ENCODE measurements at regions not wholly inside any gene's neighbourhood (a gene's known extent, or its start where the extent isn't known, plus 50 kb on each side); places are given as distances from the start of the nearest gene placed in this dataset.

DNA sequence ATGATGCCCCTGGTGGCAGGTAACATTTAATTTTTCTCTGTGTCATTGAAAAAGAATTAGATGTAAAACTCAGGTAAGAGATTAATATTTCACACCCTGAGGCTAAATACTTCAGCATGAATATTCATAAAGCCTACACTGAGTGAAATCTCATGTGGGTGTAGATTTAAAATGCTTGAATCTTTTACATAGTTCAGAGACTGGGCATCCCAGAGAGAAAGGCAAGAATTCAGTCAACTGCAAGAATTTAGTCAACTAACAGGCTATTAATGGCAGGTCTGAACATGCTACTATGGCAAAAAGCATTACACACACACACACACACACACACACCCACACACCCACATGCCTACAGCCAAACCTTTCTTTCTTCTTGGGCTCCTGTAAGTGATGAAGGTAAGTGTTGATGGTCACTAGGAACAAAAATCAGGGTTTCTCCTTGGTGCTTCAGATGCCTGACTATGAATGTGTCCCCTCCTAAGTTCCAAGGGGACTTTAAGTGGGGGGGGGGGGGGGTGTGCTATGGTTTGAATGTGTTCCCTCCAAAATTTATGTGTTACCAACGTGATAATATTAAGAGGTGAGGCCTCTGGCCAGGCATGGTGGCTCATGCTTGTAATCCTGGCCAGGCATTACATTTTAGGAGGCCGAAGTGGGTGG, 63.7 kb upstream of the PSMD7 start:
- H3K9me3 ChIP-seq = no peaks in the 10 kb centered on the region
- TF ChIP-seq, protein P1, sequence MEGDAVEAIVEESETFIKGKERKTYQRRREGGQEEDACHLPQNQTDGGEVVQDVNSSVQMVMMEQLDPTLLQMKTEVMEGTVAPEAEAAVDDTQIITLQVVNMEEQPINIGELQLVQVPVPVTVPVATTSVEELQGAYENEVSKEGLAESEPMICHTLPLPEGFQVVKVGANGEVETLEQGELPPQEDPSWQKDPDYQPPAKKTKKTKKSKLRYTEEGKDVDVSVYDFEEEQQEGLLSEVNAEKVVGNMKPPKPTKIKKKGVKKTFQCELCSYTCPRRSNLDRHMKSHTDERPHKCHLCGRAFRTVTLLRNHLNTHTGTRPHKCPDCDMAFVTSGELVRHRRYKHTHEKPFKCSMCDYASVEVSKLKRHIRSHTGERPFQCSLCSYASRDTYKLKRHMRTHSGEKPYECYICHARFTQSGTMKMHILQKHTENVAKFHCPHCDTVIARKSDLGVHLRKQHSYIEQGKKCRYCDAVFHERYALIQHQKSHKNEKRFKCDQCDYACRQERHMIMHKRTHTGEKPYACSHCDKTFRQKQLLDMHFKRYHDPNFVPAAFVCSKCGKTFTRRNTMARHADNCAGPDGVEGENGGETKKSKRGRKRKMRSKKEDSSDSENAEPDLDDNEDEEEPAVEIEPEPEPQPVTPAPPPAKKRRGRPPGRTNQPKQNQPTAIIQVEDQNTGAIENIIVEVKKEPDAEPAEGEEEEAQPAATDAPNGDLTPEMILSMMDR (IDR thresholded peaks at IDR 0.05; ENCODE audit: low read depth, low read length) = no peak; the same call in 1 of the 2 replicates
- H3K4me1 ChIP-seq = no peaks in the 10 kb centered on the region
- H3K4me3 ChIP-seq (ENCODE audit: low read depth, low read length) = no peak overlapping the region
- H3K36me3 ChIP-seq = no peaks in the 10 kb centered on the region
- DNase-seq = no peak
- H3K27me3 ChIP-seq = peaks cover 7% of the 10 kb centered on the region; the same call in 1 of the 2 replicates

DNA sequence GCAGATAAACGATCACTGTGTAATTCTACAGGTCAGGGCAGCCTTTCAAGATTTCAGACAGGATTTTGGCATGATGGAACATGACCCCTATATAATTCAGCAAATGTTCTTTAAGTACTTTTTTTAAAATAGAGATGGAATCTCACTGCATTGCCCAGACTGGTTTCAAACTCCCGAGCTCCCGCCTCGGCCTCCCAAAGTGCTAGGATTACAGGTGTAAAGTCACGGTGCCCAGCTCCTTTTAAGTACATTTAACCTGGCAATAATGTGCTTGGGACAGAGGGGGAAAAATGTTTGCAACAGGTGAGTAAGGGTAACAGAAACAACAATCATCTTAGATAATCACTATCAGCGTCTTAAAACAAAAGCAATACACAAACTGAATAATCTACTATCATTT, 66.5 kb upstream of the PSMD7 start:
- Histone ChIP-seq H3K4me1 (no peaks in the 10 kb centered on the region), H3K27me3 (no peaks in the 10 kb centered on the region; the same call in 1 of the 2 replicates), H3K36me3 (no peaks in the 10 kb centered on the region), H3K9me3 (no peaks in the 10 kb centered on the region), H3K4me3 (ENCODE audit: low read depth, low read length) (no peak overlapping the region)
- TF ChIP-seq, protein P1 (IDR thresholded peaks at IDR 0.05; ENCODE audit: low read depth, low read length) = no peak
- DNase-seq = no peak

DNA sequence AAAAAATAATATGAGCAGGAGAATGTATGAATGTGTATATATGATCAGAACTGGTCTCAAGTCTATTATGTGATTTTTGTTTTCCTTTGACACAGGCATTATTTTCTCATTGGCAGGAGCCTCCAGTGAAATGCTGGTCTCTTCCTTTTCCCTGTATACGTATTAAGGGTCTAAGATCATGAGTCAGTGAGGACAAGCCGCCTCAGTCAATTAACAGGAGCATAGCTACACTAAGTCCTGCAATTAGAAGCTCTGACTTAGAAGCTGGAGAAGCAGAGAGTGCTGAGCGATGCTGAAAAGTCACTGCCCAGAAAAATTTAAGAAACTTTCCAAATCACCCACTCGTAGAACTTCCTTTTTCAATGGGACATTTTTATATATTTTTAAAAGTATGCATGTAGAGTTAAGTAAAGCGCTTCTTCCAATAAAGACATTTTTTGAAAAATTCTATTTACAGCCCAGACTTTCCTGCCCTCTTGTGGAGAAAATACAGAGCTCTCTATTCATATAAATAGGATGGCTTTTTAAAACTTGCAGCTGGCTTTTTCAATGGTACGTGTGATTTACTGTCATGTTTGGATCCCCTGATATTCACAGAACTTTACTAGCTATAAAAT, 70.2 kb upstream of the PSMD7 start:
- H3K4me1 ChIP-seq = no peaks in the 10 kb centered on the region
- no peak for DNase-seq
- H3K27me3 ChIP-seq = no peaks in the 10 kb centered on the region
- no peaks in the 10 kb centered on the region for H3K36me3 ChIP-seq
- H3K9me3 ChIP-seq = no peaks in the 10 kb centered on the region
- TF ChIP-seq, protein P1 (IDR thresholded peaks at IDR 0.05; ENCODE audit: low read depth, low read length) = peak; percentile 44
- no peak overlapping the region for H3K4me3 ChIP-seq (ENCODE audit: low read depth, low read length)

DNA sequence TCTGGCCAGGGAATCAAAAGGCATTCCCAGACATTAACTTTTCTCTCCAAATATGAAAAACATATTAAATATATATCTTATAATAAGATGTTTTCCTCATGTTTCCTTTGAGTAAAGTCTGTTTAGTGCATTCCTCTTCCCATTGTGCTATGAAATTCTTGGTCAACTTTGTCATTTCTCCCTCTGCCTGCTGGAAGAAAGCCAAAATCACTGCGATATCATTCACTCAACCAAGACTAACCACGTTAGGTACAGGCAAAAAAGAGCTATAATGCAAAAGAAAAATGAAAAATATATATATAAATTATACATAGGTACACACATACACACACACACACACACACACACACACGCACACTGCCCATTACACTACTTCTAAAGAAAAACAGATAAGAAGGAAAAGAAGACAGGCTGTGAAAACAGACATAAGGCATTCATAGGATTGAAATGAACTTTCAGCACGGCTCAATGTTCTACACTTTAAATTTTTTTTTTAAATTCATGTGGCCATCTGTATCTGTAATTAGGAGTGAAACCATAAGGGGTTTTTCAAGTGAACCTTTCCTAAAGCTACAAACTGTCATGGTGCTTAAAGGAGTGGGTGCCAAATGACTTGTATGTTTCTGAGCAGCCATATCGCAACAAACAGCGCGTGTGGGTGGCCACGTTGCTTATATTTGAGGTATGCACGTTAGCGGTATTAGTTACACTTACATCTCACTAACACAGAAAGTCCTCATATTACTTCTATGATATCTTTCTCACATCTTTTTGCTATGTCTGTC, 71.6 kb upstream of the PSMD7 start:
- no peaks in the 10 kb centered on the region for H3K4me1 ChIP-seq
- H3K27me3 ChIP-seq = no peaks in the 10 kb centered on the region
- TF ChIP-seq, protein P1 (IDR thresholded peaks at IDR 0.05; ENCODE audit: low read depth, low read length) = no peak
- no peaks in the 10 kb centered on the region for H3K9me3 ChIP-seq
- no peaks in the 10 kb centered on the region for H3K36me3 ChIP-seq
- no peak overlapping the region for H3K4me3 ChIP-seq (ENCODE audit: low read depth, low read length)
- no peak for DNase-seq

DNA sequence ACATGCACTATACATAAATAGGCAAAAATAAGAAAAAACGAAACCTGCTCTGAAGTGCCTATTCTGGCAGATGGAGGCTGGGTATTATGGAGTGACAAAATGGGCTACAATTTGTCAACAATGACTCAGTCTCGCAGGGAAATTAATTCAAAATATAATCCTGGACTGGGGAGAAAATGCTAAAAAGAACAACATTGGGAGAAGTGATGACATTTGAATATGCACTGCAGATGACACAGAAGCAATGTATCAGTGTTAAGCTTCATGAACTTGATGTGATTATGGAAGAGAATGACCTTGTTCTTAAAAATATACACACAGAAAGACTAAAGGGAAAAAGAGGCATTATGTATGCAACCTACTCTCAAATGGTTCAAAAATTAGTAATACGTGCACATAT, 74.8 kb upstream of the PSMD7 start:
- H3K4me1 ChIP-seq = no peaks in the 10 kb centered on the region
- no peaks in the 10 kb centered on the region; the same call in 1 of the 2 replicates for H3K27me3 ChIP-seq
- TF ChIP-seq, protein P1 (IDR thresholded peaks at IDR 0.05; ENCODE audit: low read depth, low read length) = no peak
- H3K9me3 ChIP-seq = no peaks in the 10 kb centered on the region
- H3K4me3 ChIP-seq (ENCODE audit: low read depth, low read length) = no peak overlapping the region
- H3K36me3 ChIP-seq = no peaks in the 10 kb centered on the region
- DNase-seq = no peak
